HCT116 (cell line): ENCODE measurements at regions not wholly inside any gene's neighbourhood (a gene's known extent, or its start where the extent isn't known, plus 50 kb on each side); places are given as distances from the start of the nearest gene placed in this dataset.

Experiments
- ATAC-seq: fragments of 200-7000 bp; cut with Tn5 transposase; 2 replicates; pipeline ENCODE4 v1.9.1; 2020; ENCODE audit warnings: mild to moderate bottlenecking, moderate library complexity
- BruUV-seq: library from RNA; stranded (reverse); fragments of 400-500 nt; replicated peaks from 2 replicates; lab custom pipeline; 2021; lab: Mats Ljungman, UMichigan
- CTCF ChIA-PET: fragments of 300-600 bp; sonication (Branson Sonifier 250); formaldehyde crosslinking; loops from one replicate; lab custom pipeline; 2021; ENCODE audit warnings: antibody characterized with exemption; lab: Charles Lee
- POLR2A ChIA-PET: fragments of 300-600, 350-600 bp; sonication (Branson Sonifier 250); formaldehyde crosslinking; loops from one replicate; lab custom pipeline; 2021; ENCODE audit warnings: antibody characterized with exemption; lab: Charles Lee
- RAD21 ChIA-PET, 2 experiments: fragments of 300-600 bp; sonication (Branson Sonifier 250); formaldehyde crosslinking; loops; one replicate each; lab custom pipeline; 2023; ENCODE audit warnings: low total read pairs in 2 of 2; ENCODE audit not compliant: uncharacterized antibody in 2 of 2, unreplicated experiment in 2 of 2, low non-redundant PET in 1 of 2; lab: Charles Lee
- DNase-seq: peaks from one replicate; pipeline ENCODE4 v3.0.0-alpha.2; 2010; ENCODE audit warnings: low read depth, low spot score
- H2AFZ ChIP-seq: fragments of 200-600 bp; shearing (Covaris generic), sonication (generic); 2 replicates; pipeline ENCODE4 v1.6.1; 2017; ENCODE audit warnings: low read depth, mixed run types, mixed read lengths, antibody characterized with exemption, low read length; ENCODE audit not compliant: poor library complexity, severe bottlenecking
- H3K27ac ChIP-seq: 2 replicates; pipeline ENCODE4 v1.5.1; 2012; ENCODE audit warnings: low read depth, low read length
- H3K27me3 ChIP-seq: fragments of 200-600 bp; sonication (generic); 2 replicates; pipeline ENCODE4 v1.6.1; 2016; ENCODE audit warnings: mixed run types, low read length, mixed read lengths; ENCODE audit not compliant: insufficient read depth
- H3K36me3 ChIP-seq, 2 experiments: fragments of 200-500 bp in 1 of 2; fragments of 200-600 bp in 1 of 2; sonication (Bioruptor generic) in 1 of 2; sonication (generic) in 1 of 2; 2 replicates each; pipeline versions ENCODE4 v1.5.1 to v1.6.1; 2014 to 2016; ENCODE audit warnings: low read length in 2 of 2, inconsistent platforms in 1 of 2, mixed read lengths in 1 of 2, mixed run types in 1 of 2; ENCODE audit not compliant: insufficient read depth in 2 of 2, control insufficient read depth in 1 of 2
- H3K4me1 ChIP-seq, 2 experiments: fragments of 200-600 bp in 1 of 2; sonication (generic) in 1 of 2; 2 replicates each; pipeline versions ENCODE4 v1.5.1 to v1.6.1; 2012 to 2017; ENCODE audit warnings: low read length in 2 of 2, inconsistent platforms in 1 of 2, mild to moderate bottlenecking in 1 of 2, mixed read lengths in 1 of 2, mixed run types in 1 of 2, moderate library complexity in 1 of 2; ENCODE audit not compliant: insufficient read depth in 2 of 2, control insufficient read depth in 1 of 2
- H3K4me2 ChIP-seq: fragments of 200-600 bp; sonication (generic); 2 replicates; pipeline ENCODE4 v1.6.1; 2017; ENCODE audit warnings: mixed run types, low read length, mixed read lengths
- H3K4me3 ChIP-seq, 2 experiments: fragments of 200-600 bp in 1 of 2; sonication (generic) in 1 of 2; replicated peaks in 1 of 2; 2 replicates each; pipeline ENCODE4 v1.5.1; 2011 to 2016; ENCODE audit warnings: low read length in 2 of 2, control low read depth in 1 of 2, low read depth in 1 of 2, mild to moderate bottlenecking in 1 of 2, mixed read lengths in 1 of 2, mixed run types in 1 of 2
- H3K79me2 ChIP-seq: fragments of 200-600 bp; sonication (generic); 2 replicates; pipeline ENCODE4 v1.6.1; 2017; ENCODE audit warnings: mild to moderate bottlenecking, mixed run types, low read length, moderate library complexity, mixed read lengths; ENCODE audit not compliant: insufficient read depth
- H3K9ac ChIP-seq: fragments of 200-600 bp; sonication (generic); 2 replicates; pipeline ENCODE4 v1.6.1; 2016; ENCODE audit warnings: low read length, mixed read lengths
- H3K9me2 ChIP-seq: fragments of 200-600 bp; sonication (generic), shearing (Covaris generic); 2 replicates; pipeline ENCODE4 v1.6.1; 2017; ENCODE audit warnings: mixed run types, mild to moderate bottlenecking, moderate library complexity; ENCODE audit not compliant: insufficient read depth
- H3K9me3 ChIP-seq, 2 experiments: fragments of 200-500 bp in 1 of 2; fragments of 200-600 bp in 1 of 2; sonication (Bioruptor generic) in 1 of 2; sonication (generic) in 1 of 2; 2 replicates each; pipeline ENCODE4 v1.6.1; 2014 to 2017; ENCODE audit warnings: low read length in 2 of 2, mixed read lengths in 2 of 2, inconsistent platforms in 1 of 2, low read depth in 1 of 2, mild to moderate bottlenecking in 1 of 2, mixed run types in 1 of 2, moderate library complexity in 1 of 2; ENCODE audit not compliant: control insufficient read depth in 1 of 2, insufficient read depth in 1 of 2
- H4K20me1 ChIP-seq: fragments of 200-600 bp; sonication (generic), shearing (Covaris generic); 2 replicates; pipeline ENCODE4 v1.6.1; 2017; ENCODE audit warnings: mixed run types, mild to moderate bottlenecking, moderate library complexity; ENCODE audit not compliant: insufficient read depth
- CBX3 ChIP-seq: IDR thresholded peaks from 2 replicates; pipeline ENCODE4 v1.6.1; 2012; ENCODE audit warnings: low read depth
- CEBPB ChIP-seq: IDR thresholded peaks from 2 replicates; pipeline ENCODE4 v1.6.1; 2012; ENCODE audit warnings: low read depth
- CTCF ChIP-seq, 3 experiments: fragments of 200-600 bp in 1 of 3; sonication (generic) in 1 of 3; IDR thresholded peaks in 2 of 3; conservative IDR thresholded peaks in 1 of 3; 2 replicates each; pipeline ENCODE4 v1.5.1; 2012 to 2017; ENCODE audit warnings: low read depth in 2 of 3, low read length in 2 of 3, antibody characterized with exemption in 1 of 3, borderline replicate concordance in 1 of 3, control low read depth in 1 of 3, mild to moderate bottlenecking in 1 of 3, mixed read lengths in 1 of 3, mixed run types in 1 of 3, moderate library complexity in 1 of 3; ENCODE audit not compliant: insufficient read depth in 1 of 3
- EZH2 ChIP-seq: fragments of 200-600 bp; sonication (generic); IDR thresholded peaks from 2 replicates; pipeline ENCODE4 v1.6.1; 2017; ENCODE audit warnings: antibody characterized with exemption, mixed run types
- EZH2phosphoT487 ChIP-seq: fragments of 200-600 bp; IDR thresholded peaks from 2 replicates; pipeline ENCODE4 v1.6.1; 2018; ENCODE audit warnings: antibody characterized with exemption, borderline replicate concordance
- POLR2A ChIP-seq: IDR thresholded peaks from 2 replicates; pipeline ENCODE4 v1.7.0; 2011; ENCODE audit warnings: borderline replicate concordance; ENCODE audit not compliant: insufficient read depth, insufficient read length; ENCODE audit errors: extremely low read depth
- RAD21 ChIP-seq: IDR thresholded peaks from 2 replicates; pipeline ENCODE4 v1.6.1; 2012; ENCODE audit warnings: low read depth, mild to moderate bottlenecking
- SIN3A ChIP-seq: IDR thresholded peaks from 2 replicates; pipeline ENCODE4 v1.6.1; 2012; ENCODE audit warnings: low read depth
- SP1 ChIP-seq: IDR thresholded peaks from 2 replicates; pipeline ENCODE4 v1.6.1; 2012; ENCODE audit warnings: low read depth
- TCF7L2 ChIP-seq: IDR thresholded peaks from 2 replicates; pipeline ENCODE4 v1.7.0; 2011; ENCODE audit warnings: borderline replicate concordance, inconsistent platforms; ENCODE audit not compliant: insufficient read depth, insufficient read length; ENCODE audit errors: extremely low read depth
- ZBTB33 ChIP-seq: IDR thresholded peaks from 2 replicates; pipeline ENCODE4 v1.6.1; 2011; ENCODE audit warnings: mild to moderate bottlenecking, low read length, moderate library complexity; ENCODE audit not compliant: insufficient replicate concordance; ENCODE audit errors: extremely low read depth
- intact Hi-C: fragments of 100-400 bp; cut with micrococcal nuclease; formaldehyde crosslinking; loops from 2 replicates; pipeline ENCODE4 v1.10.0; 2022

- H3K27me3 ChIP-seq = no peaks in the 10 kb centered on the region
- H3K79me2 ChIP-seq = no peaks in the 10 kb centered on the region
- no peak for DNase-seq
- intact Hi-C loops = loop anchor here (2.0 kb wide), 1 partner anchor 735 kb away; no protein-coding TSS in a partner anchor
- no peak overlapping the region for H3K9ac ChIP-seq
- POLR2A ChIA-PET = no interaction called here
- RAD21 ChIA-PET = no interaction called here
- H3K9me3 ChIP-seq = peaks cover 0 to 5% of the 10 kb centered on the region in 2 experiments; a peak in 2 of 4 replicates
- no TSS peak for BruUV-seq
- no peak overlapping the region for H2AFZ ChIP-seq
- no peaks in the 10 kb centered on the region for H3K4me1 ChIP-seq
- peak; percentile 35; the same call in 1 of the 2 replicates for TF ChIP-seq RAD21
- TF ChIP-seq CTCF (IDR thresholded peaks at IDR 0.05 in 2 of 3, conservative IDR thresholded peaks at IDR 0.05 in 1 of 3; ENCODE audit: borderline replicate concordance in 1 of 3, insufficient read depth in 1 of 3, low read depth in 2 of 3, low read length in 2 of 3) = 0 out of 6 replicates have a peak, but pooled peaks of 2 of the 3 experiments have one; percentile 8 to 25
- no peak for TF ChIP-seq CBX3
- no peak overlapping the region for H3K4me3 ChIP-seq
- no peak overlapping the region for H3K27ac ChIP-seq
- ATAC-seq = no peak
- no peaks in the 10 kb centered on the region for H3K36me3 ChIP-seq
- no peaks in the 10 kb centered on the region for H3K9me2 ChIP-seq
- no peaks in the 10 kb centered on the region for H4K20me1 ChIP-seq
- no peak overlapping the region for H3K4me2 ChIP-seq
- CTCF ChIA-PET = interaction anchor here (1.0 kb wide), 1 partner anchor 575 kb away, joined by 3 read pairs; no protein-coding TSS in a partner anchor
These were observed 326.6 kb downstream of the ARPP21 start for GRCh38 chr3:35965908-35966307.

- H3K4me2 ChIP-seq = no peak overlapping the region
- ChIA-PET POLR2A (no interaction called here), RAD21 (no interaction called here), CTCF (no interaction called here)
- H3K4me3 ChIP-seq = no peak overlapping the region
- H4K20me1 ChIP-seq = no peaks in the 10 kb centered on the region
- DNase-seq (no peak), ATAC-seq (no peak)
- no peak overlapping the region for H3K27ac ChIP-seq
- no peaks in the 10 kb centered on the region for H3K27me3 ChIP-seq
- BruUV-seq = no TSS peak
- no peak overlapping the region for H3K9ac ChIP-seq
- no peaks in the 10 kb centered on the region for H3K4me1 ChIP-seq
- no peaks in the 10 kb centered on the region for H3K36me3 ChIP-seq
- no peaks in the 10 kb centered on the region for H3K9me2 ChIP-seq
- H3K79me2 ChIP-seq = no peaks in the 10 kb centered on the region
- peaks cover 0 to under 1% of the 10 kb centered on the region in 2 experiments; a peak in 2 of 4 replicates for H3K9me3 ChIP-seq
- H2AFZ ChIP-seq = no peak overlapping the region
- intact Hi-C loops = loop anchor here (2.0 kb wide), 1 partner anchor 734 kb away; no protein-coding TSS in a partner anchor
- TF ChIP-seq SP1 = no peak
- TF ChIP-seq TCF7L2 = no peak
- TF ChIP-seq ZBTB33 = no peak
- TF ChIP-seq SIN3A = no peak
- no peak for TF ChIP-seq CEBPB
- TF ChIP-seq EZH2 = no peak
- TF ChIP-seq EZH2phosphoT487 = no peak
- no peak for TF ChIP-seq CTCF (IDR thresholded peaks at IDR 0.05 in 2 of 3, conservative IDR thresholded peaks at IDR 0.05 in 1 of 3; ENCODE audit: borderline replicate concordance in 1 of 3, insufficient read depth in 1 of 3, low read depth in 2 of 3, low read length in 2 of 3)
- TF ChIP-seq POLR2A = no peak
These were observed 327.5 kb downstream of the ARPP21 start for GRCh38 chr3:35966629-35967464.
